Right lobe of liver (tissue), 6 donors: ENCODE measurements at regions not wholly inside any gene's neighbourhood (a gene's known extent, or its start where the extent isn't known, plus 50 kb on each side); places are given as distances from the start of the nearest gene placed in this dataset.

ENCODE experiments used
- ATAC-seq, 4 donors: fragments of 200-7000 bp; cut with Tn5 transposase; one replicate each; pipeline ENCODE4 v1.9.1; 2020; ENCODE audit warnings: mild to moderate bottlenecking in 4 of 4, moderate library complexity in 4 of 4
- DNase-seq, 3 donors: peaks; one replicate each; pipeline ENCODE4 v3.0.0-alpha.2; 2020
- H3K27ac ChIP-seq, 3 donors: fragments of 200-600 bp; one replicate each; pipeline ENCODE4 v1.8.0; 2022
- H3K27me3 ChIP-seq, 2 donors: fragments of 200-600 bp; one replicate each; pipeline ENCODE4 v1.8.0; 2022
- H3K36me3 ChIP-seq, 4 donors: fragments of 200-600 bp; sonication (generic) in 1 of 4; one replicate each; pipeline versions ENCODE4 v1.5.1 to v1.8.0; 2017 to 2022; ENCODE audit warnings: control low read depth in 1 of 4
- H3K4me1 ChIP-seq, 4 donors: fragments of 200-600 bp; sonication (generic) in 1 of 4; one replicate each; pipeline versions ENCODE4 v1.5.1 to v1.8.0; 2017 to 2022; ENCODE audit warnings: control low read depth in 1 of 4
- H3K4me3 ChIP-seq, 3 donors: fragments of 200-600 bp; one replicate each; pipeline ENCODE4 v1.8.0; 2022
- H3K9me3 ChIP-seq, 4 donors: fragments of 200-600 bp; sonication (generic) in 1 of 4; one replicate each; pipeline versions ENCODE4 v1.5.1 to v1.8.0; 2017 to 2022; ENCODE audit warnings: control low read depth in 1 of 4
- CTCF ChIP-seq, 4 donors: fragments of 200-600 bp in 3 of 4; fragments of 450-650 bp in 1 of 4; IDR thresholded peaks; one replicate each; pipeline versions ENCODE4 v1.5.1 to v1.8.0; 2016 to 2022; ENCODE audit warnings: antibody characterized with exemption in 4 of 4, mild to moderate bottlenecking in 2 of 4
- POLR2A ChIP-seq: fragments of 450-650 bp; IDR thresholded peaks from one replicate; pipeline ENCODE4 v1.6.1; 2017; ENCODE audit warnings: antibody characterized with exemption, mild to moderate bottlenecking
- WGBS: methylation state at CpG from one replicate; pipeline ENCODE4 v1.1.6; 2018; ENCODE audit warnings: low coverage, low lambda C conversion rate; ENCODE audit not compliant: insufficient coverage; ENCODE audit errors: missing lambda C conversion rate; 5-methylcytosine and 5-hydroxymethylcytosine counted together
- intact Hi-C, 2 donors: fragments of 100-400 bp; cut with DNase I; formaldehyde crosslinking; loops; one replicate each; pipeline versions ENCODE4 v1.11.2 to v1.14.1; 2022
- donor health status: DM: no; HTN: yes; CAD: no.
- donor health status: DM: no; HTN: no; CAD: no.
- donor health status: DM: no; HTN: no; CAD: no.
- donor health status: DM: no; HTN: yes; CAD: no.
- donor health status: DM: no; HTN: yes; CAD: no.

GRCh38 chr15:95009635-95010034 is 778.3 kb downstream of the MCTP2 start:
- intact Hi-C loops = no loop called here
- no peaks in the 10 kb centered on the region for H3K9me3 ChIP-seq
- no peak for DNase-seq
- no peak for ATAC-seq
- no peak for TF ChIP-seq CTCF (IDR thresholded peaks at IDR 0.05)
- TF ChIP-seq POLR2A = no peak
- no peak overlapping the region for H3K27ac ChIP-seq
- no peaks in the 10 kb centered on the region for H3K36me3 ChIP-seq
- H3K27me3 ChIP-seq = no peaks in the 10 kb centered on the region
- no peak overlapping the region for H3K4me3 ChIP-seq
- 45% methylated on average over 1 of the region's 1 CpG for WGBS
- H3K4me1 ChIP-seq = no peaks in the 10 kb centered on the region

- H3K27me3 ChIP-seq = no peaks in the 10 kb centered on the region
- no peaks in the 10 kb centered on the region for H3K4me1 ChIP-seq
- DNase-seq (no peak), ATAC-seq (peak in 3 of 4 donors; percentile 38 to 42 (median 41))
- no peaks in the 10 kb centered on the region for H3K36me3 ChIP-seq
- H3K27ac ChIP-seq = no peak overlapping the region
- TF ChIP-seq POLR2A (no peak), CTCF (IDR thresholded peaks at IDR 0.05) (no peak)
- intact Hi-C loops = no loop called here
- no peak overlapping the region for H3K4me3 ChIP-seq
- no peaks in the 10 kb centered on the region for H3K9me3 ChIP-seq
These were observed 782.0 kb downstream of the MCTP2 start for GRCh38 chr15:95013381-95013780.

- Histone ChIP-seq H3K27ac (peak overlapping the region in 2 of 3 donors; percentile 12 to 42), H3K36me3 (no peaks in the 10 kb centered on the region), H3K4me1 (no peaks in the 10 kb centered on the region), H3K9me3 (no peaks in the 10 kb centered on the region), H3K27me3 (no peaks in the 10 kb centered on the region), H3K4me3 (no peak overlapping the region)
- DNase-seq (no peak), ATAC-seq (peak in 2 of 4 donors; percentile 26 to 32)
- WGBS = 44% methylated on average over 2 of the region's 2 CpGs
- intact Hi-C loops = no loop called here
- TF ChIP-seq POLR2A (no peak), CTCF (IDR thresholded peaks at IDR 0.05) (no peak)
These were observed 785.3 kb downstream of the MCTP2 start for GRCh38 chr15:95016511-95017229.

- no peaks in the 10 kb centered on the region for H3K4me1 ChIP-seq
- no peaks in the 10 kb centered on the region for H3K27me3 ChIP-seq
- no peaks in the 10 kb centered on the region for H3K9me3 ChIP-seq
- H3K4me3 ChIP-seq = peak overlapping the region in 2 of 3 donors; percentile 10 to 11
- ATAC-seq (peak; percentile 38 to 61 (median 48)), DNase-seq (peak; percentile 61 to 72 (median 71))
- H3K36me3 ChIP-seq = no peaks in the 10 kb centered on the region
- H3K27ac ChIP-seq = peak overlapping the region in 2 of 3 donors; percentile 20 to 42
- 44% methylated on average over 4 of the region's 4 CpGs for WGBS
- intact Hi-C loops = no loop called here
- no peak for TF ChIP-seq POLR2A
- no peak for TF ChIP-seq CTCF (IDR thresholded peaks at IDR 0.05)
These were observed 786.4 kb downstream of the MCTP2 start for GRCh38 chr15:95017666-95018328.
